ENCODE measurements at regions not wholly inside any gene's neighbourhood (a gene's known extent, or its start where the extent isn't known, plus 50 kb on each side); places are given as distances from the start of the nearest gene placed in this dataset.

GRCh38 chr20:59403261-59403961 lies 103.0 kb downstream of the EDN3 start:
- no peak for DNase-seq

- no peak for DNase-seq
These were observed 103.5 kb downstream of the EDN3 start for GRCh38 chr20:59403962-59404314.

- no peak for DNase-seq
These were observed 104.3 kb downstream of the EDN3 start for GRCh38 chr20:59404749-59405148.

- DNase-seq: no peak
These were observed 105.1 kb downstream of the EDN3 start for GRCh38 chr20:59405226-59406200.

GRCh38 chr20:59406446-59406845 lies 106.0 kb downstream of the EDN3 start:
- no peak for DNase-seq

- no peak for DNase-seq
These were observed 110.8 kb downstream of the EDN3 start for GRCh38 chr20:59411170-59411569.

- no peak for DNase-seq
These were observed 111.2 kb downstream of the EDN3 start for GRCh38 chr20:59411589-59411988.

- no peak for DNase-seq
These were observed 111.8 kb downstream of the EDN3 start for GRCh38 chr20:59412181-59412580.

GRCh38 chr20:59412875-59413284 lies 112.5 kb downstream of the EDN3 start:
- no peak for DNase-seq

- DNase-seq: no peak
These were observed 113.0 kb downstream of the EDN3 start for GRCh38 chr20:59413326-59413865.

- DNase-seq: no peak
These were observed 114.7 kb downstream of the EDN3 start for GRCh38 chr20:59414936-59415623.

- DNase-seq: no peak
These were observed 116.5 kb downstream of the EDN3 start for GRCh38 chr20:59416916-59417315.

- no peak for DNase-seq
These were observed 120.7 kb downstream of the EDN3 start for GRCh38 chr20:59421089-59421488.

GRCh38 chr20:59421920-59422637 lies 121.7 kb downstream of the EDN3 start:
- no peak for DNase-seq

- no peak for DNase-seq
These were observed 122.6 kb downstream of the EDN3 start for GRCh38 chr20:59422872-59423544.

- DNase-seq: no peak
These were observed 124.6 kb downstream of the EDN3 start for GRCh38 chr20:59424976-59425375.

- DNase-seq: no peak
These were observed 125.2 kb downstream of the EDN3 start for GRCh38 chr20:59425572-59425971.

- DNase-seq: no peak
These were observed 127.6 kb downstream of the EDN3 start for GRCh38 chr20:59428006-59428405.

- no peak for DNase-seq
These were observed 128.2 kb downstream of the EDN3 start for GRCh38 chr20:59428441-59429205.

- DNase-seq: no peak
These were observed 129.0 kb downstream of the EDN3 start for GRCh38 chr20:59429396-59429795.
